GM21390 (cell line): ENCODE measurements at regions not wholly inside any gene's neighbourhood (a gene's known extent, or its start where the extent isn't known, plus 50 kb on each side); places are given as distances from the start of the nearest gene placed in this dataset.

Experiments used
- ATAC-seq: cut with Tn5 transposase; IDR thresholded peaks from one replicate; pipeline ENCODE4 v1.9.1; 2021; ENCODE audit not compliant: unreplicated experiment

DNA sequence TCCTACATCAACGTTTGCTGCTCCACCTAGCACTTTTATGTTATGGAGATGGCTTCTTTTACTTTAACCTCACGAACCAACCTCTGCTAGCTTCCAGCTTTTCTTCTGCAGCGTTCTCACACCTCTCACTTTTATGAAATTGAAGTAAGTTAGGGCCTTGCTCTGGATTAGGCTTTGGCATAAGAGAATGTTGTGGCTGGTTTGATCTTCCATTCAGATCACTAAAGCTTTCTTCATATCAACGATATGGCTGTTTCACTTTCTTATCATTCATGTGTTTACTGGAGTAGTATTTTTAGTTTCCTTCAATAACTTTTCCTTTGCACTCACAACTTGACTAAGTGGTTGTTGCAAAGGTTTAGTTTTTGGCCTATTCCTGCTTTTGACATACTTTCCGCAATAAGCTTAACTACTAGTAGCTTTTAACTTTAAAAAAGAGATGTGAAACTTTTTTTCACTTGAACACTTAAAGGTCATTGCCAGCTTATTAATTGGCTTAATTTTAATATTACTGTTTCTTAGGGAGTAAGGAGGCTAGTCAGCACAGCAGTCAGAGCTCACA, 60.0 kb upstream of the SPRY2 start:
- ATAC-seq, result no peak

- ATAC-seq, result no peak
Observed at GRCh38 chr13:80400164-80400864, 59.4 kb upstream of the SPRY2 start.

GRCh38 chr13:80399340-80400163, 58.6 kb upstream of the SPRY2 start:
- no peak for ATAC-seq
